SK-N-MC (cell line): ENCODE measurements at regions not wholly inside any gene's neighbourhood (a gene's known extent, or its start where the extent isn't known, plus 50 kb on each side); places are given as distances from the start of the nearest gene placed in this dataset.

ENCODE experiments used
- DNase-seq: peaks from one replicate; pipeline ENCODE4 v3.0.0-alpha.2; 2011; ENCODE audit warnings: low read depth, low spot score
- H3K27ac ChIP-seq: fragments of 200-600 bp; sonication (generic); 2 replicates; pipeline ENCODE4 v1.5.1; 2016; ENCODE audit warnings: mixed run types
- H3K36me3 ChIP-seq: fragments of 200-600 bp; sonication (generic); 2 replicates; pipeline ENCODE4 v1.6.1; 2017; ENCODE audit warnings: antibody characterized with exemption, low read length, mixed read lengths; ENCODE audit not compliant: insufficient read depth
- H3K4me3 ChIP-seq: fragments of 200-600 bp; sonication (generic); 2 replicates; pipeline ENCODE4 v1.5.1; 2016
- H3K9ac ChIP-seq: fragments of 200-600 bp; sonication (generic); 2 replicates; pipeline ENCODE4 v1.8.0; 2017; ENCODE audit warnings: mixed run types, mixed read lengths; ENCODE audit not compliant: insufficient read length
- H3K9me3 ChIP-seq: fragments of 200-600 bp; sonication (generic); 2 replicates; pipeline ENCODE4 v1.6.1; 2017; ENCODE audit warnings: low read depth, mild to moderate bottlenecking, antibody characterized with exemption, low read length, moderate library complexity, mixed read lengths
- EZH2 ChIP-seq: fragments of 200-600 bp; sonication (generic); IDR thresholded peaks from one replicate; pipeline ENCODE4 v1.6.1; 2017; ENCODE audit warnings: antibody characterized with exemption
- FOXP2 ChIP-seq: optimal IDR thresholded peaks from 2 replicates; pipeline ENCODE3; 2011; ENCODE audit warnings: mild to moderate bottlenecking, moderate library complexity; ENCODE audit not compliant: insufficient read depth; ENCODE audit errors: extremely low read length, control extremely low read depth
- POLR2AphosphoS5 ChIP-seq: IDR thresholded peaks from 2 replicates; pipeline ENCODE4 v1.6.1; 2012; ENCODE audit warnings: mild to moderate bottlenecking, low read depth, low read length, borderline replicate concordance

- H3K4me3 ChIP-seq = no peak overlapping the region
- TF ChIP-seq EZH2 (no peak), FOXP2 (no peak), POLR2AphosphoS5 (no peak)
- no peaks in the 10 kb centered on the region for H3K36me3 ChIP-seq
- H3K9ac ChIP-seq = no peak overlapping the region
- H3K9me3 ChIP-seq = no peaks in the 10 kb centered on the region
- DNase-seq = no peak
- H3K27ac ChIP-seq = no peak overlapping the region
Measured at GRCh38 chr4:186946682-186947294, 223.1 kb upstream of the FAT1 start.

- DNase-seq = no peak
- H3K4me3 ChIP-seq = no peak overlapping the region
Measured at GRCh38 chr4:186948361-186949242, 224.9 kb upstream of the FAT1 start.

GRCh38 chr4:186949847-186950246 is 226.2 kb upstream of the FAT1 start:
- no peak for TF ChIP-seq FOXP2
- no peak for TF ChIP-seq EZH2
- no peak for TF ChIP-seq POLR2AphosphoS5
- Histone ChIP-seq H3K9me3 (no peaks in the 10 kb centered on the region), H3K9ac (no peak overlapping the region), H3K36me3 (no peaks in the 10 kb centered on the region), H3K4me3 (no peak overlapping the region), H3K27ac (no peak overlapping the region)
- DNase-seq = no peak

More at GRCh38 chr4:186948361-186949242, 224.9 kb upstream of the FAT1 start:
- Histone ChIP-seq H3K9me3 (no peaks in the 10 kb centered on the region), H3K36me3 (no peaks in the 10 kb centered on the region), H3K9ac (no peak overlapping the region), H3K27ac (no peak overlapping the region)
- TF ChIP-seq EZH2 = no peak
- no peak for TF ChIP-seq FOXP2
- TF ChIP-seq POLR2AphosphoS5 = no peak

GRCh38 chr4:186952709-186953108 is 229.1 kb upstream of the FAT1 start:
- H3K4me3 ChIP-seq = no peak overlapping the region
- no peak overlapping the region for H3K9ac ChIP-seq
- no peaks in the 10 kb centered on the region for H3K36me3 ChIP-seq
- TF ChIP-seq EZH2 (no peak), POLR2AphosphoS5 (no peak), FOXP2 (no peak)
- H3K9me3 ChIP-seq = no peaks in the 10 kb centered on the region
- no peak for DNase-seq
- H3K27ac ChIP-seq = no peak overlapping the region

- no peak overlapping the region for H3K9ac ChIP-seq
- H3K9me3 ChIP-seq = no peaks in the 10 kb centered on the region
- H3K36me3 ChIP-seq = no peaks in the 10 kb centered on the region
- H3K27ac ChIP-seq = no peak overlapping the region
- no peak for DNase-seq
- TF ChIP-seq FOXP2 (no peak), EZH2 (no peak), POLR2AphosphoS5 (no peak)
- no peak overlapping the region for H3K4me3 ChIP-seq
Measured at GRCh38 chr4:186953599-186954260, 230.1 kb upstream of the FAT1 start.

GRCh38 chr4:186954509-186954908 is 230.9 kb upstream of the FAT1 start:
- no peaks in the 10 kb centered on the region for H3K36me3 ChIP-seq
- no peak for TF ChIP-seq EZH2
- TF ChIP-seq FOXP2 = no peak
- TF ChIP-seq POLR2AphosphoS5 = no peak
- H3K4me3 ChIP-seq = no peak overlapping the region
- H3K9me3 ChIP-seq = no peaks in the 10 kb centered on the region
- H3K9ac ChIP-seq = no peak overlapping the region
- DNase-seq = no peak
- H3K27ac ChIP-seq = no peak overlapping the region

- no peaks in the 10 kb centered on the region for H3K36me3 ChIP-seq
- TF ChIP-seq POLR2AphosphoS5 (no peak), FOXP2 (no peak), EZH2 (no peak)
- H3K27ac ChIP-seq = no peak overlapping the region
- no peak overlapping the region for H3K9ac ChIP-seq
- DNase-seq = no peak
- no peaks in the 10 kb centered on the region for H3K9me3 ChIP-seq
- H3K4me3 ChIP-seq = no peak overlapping the region
Measured at GRCh38 chr4:186954956-186955355, 231.3 kb upstream of the FAT1 start.

- H3K9ac ChIP-seq = no peak overlapping the region
- TF ChIP-seq EZH2 (no peak), FOXP2 (no peak), POLR2AphosphoS5 (no peak)
- no peak overlapping the region for H3K4me3 ChIP-seq
- no peak overlapping the region for H3K27ac ChIP-seq
- H3K36me3 ChIP-seq = no peaks in the 10 kb centered on the region
- no peaks in the 10 kb centered on the region for H3K9me3 ChIP-seq
- DNase-seq = no peak
Measured at GRCh38 chr4:186957952-186958555, 234.4 kb upstream of the FAT1 start.
